Adipose tissue (tissue), 3 donors: ENCODE measurements at regions not wholly inside any gene's neighbourhood (a gene's known extent, or its start where the extent isn't known, plus 50 kb on each side); places are given as distances from the start of the nearest gene placed in this dataset.

Experiments
- H3K27ac ChIP-seq: one replicate; pipeline ENCODE4 v1.5.1; 2013; ENCODE audit warnings: low read depth, low read length
- WGBS, 3 donors: extraction: QIAGEN DNeasy Blood & Tissue Kit; methylation state at CpG; one replicate each; pipeline ENCODE4 v1.1.7; 2013; 5-methylcytosine and 5-hydroxymethylcytosine counted together
- donor health status: healthy with polysubstance abuse.
- donor health status: Bipolar disorder and iron deficiency.
- donor health status: healthy.

DNA sequence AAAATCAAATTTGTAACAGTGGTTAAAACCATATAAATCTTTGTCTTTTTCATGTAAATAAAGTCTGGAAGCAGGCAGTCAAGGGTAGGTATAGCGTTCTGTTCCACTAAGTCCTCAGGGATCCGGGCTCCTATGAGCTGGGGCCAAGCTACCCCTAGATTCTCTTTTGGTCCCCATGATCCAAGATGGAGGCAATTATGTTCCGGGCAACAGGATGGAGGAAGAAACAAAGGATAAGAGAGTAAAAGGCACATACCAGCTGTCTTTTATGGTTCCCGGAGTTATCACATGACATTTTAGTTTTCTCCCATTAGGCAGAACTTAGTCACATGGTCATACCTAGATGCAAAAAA lies 224.4 kb upstream of the NFE2L3 start:
- 92 to 97% (median 95%) methylated on average over 4 of the region's 4 CpGs for WGBS, 3 donors
- H3K27ac ChIP-seq: no peak overlapping the region

DNA sequence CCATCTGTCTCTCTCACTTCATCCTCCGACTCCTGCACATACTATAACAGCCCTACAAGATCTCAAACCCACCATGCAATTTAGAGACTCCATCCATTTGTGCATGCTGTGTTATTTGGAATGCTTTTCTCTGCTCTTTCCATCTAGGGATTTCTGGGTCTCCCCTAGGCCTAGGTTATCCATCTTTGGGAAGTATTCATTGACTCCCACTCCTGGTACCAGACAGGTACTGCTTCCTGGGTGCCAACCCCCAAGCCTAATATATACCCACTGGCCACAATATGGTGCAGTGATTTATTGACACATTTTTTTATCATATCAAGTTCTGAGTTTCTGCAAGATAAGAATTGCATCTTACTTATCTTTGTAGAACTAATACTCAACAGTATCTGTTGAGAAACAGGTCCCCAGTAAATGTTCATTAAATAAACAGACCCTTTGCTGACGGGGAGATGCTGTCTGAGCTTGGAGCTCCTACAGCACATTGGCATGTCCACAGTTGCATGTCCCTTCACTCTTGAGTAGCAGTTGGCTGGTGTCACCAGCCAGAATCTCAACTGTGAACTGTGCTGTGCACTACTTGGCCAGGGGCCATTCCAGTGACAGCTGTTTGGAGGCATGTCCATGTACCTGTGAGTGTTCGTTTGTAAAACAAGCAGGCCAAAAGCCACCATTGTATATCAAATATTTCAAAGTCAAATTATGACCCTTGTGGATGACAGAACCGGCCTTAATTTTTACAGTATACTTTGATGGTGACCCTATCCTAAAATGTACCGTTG lies 223.3 kb upstream of the NFE2L3 start:
- 82 to 85% (median 85%) methylated on average over 5 of the region's 5 CpGs for WGBS, 3 donors
- no peak overlapping the region for H3K27ac ChIP-seq

DNA sequence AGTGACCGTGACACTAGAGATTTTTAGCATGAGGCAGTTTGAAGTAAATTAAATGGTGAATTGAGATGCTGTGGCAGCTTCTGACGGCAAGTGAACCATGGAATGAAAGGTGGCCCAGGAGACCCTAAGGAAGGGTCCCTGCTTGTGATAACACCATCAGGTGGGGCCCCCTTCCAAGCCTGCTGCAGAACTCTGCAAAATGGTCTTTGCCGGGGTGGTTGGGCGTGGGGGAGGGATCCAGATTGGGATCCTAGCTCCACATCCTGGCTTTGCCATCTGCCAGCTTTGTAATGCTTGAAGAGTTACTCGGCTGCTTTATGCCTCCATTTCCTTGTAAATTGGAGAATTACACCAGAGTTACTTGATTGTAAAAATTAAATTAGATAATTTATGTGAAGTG lies 222.6 kb upstream of the NFE2L3 start:
- no peak overlapping the region for H3K27ac ChIP-seq
- 87 to 96% (median 90%) methylated on average over 5 of the region's 5 CpGs for WGBS, 3 donors

DNA sequence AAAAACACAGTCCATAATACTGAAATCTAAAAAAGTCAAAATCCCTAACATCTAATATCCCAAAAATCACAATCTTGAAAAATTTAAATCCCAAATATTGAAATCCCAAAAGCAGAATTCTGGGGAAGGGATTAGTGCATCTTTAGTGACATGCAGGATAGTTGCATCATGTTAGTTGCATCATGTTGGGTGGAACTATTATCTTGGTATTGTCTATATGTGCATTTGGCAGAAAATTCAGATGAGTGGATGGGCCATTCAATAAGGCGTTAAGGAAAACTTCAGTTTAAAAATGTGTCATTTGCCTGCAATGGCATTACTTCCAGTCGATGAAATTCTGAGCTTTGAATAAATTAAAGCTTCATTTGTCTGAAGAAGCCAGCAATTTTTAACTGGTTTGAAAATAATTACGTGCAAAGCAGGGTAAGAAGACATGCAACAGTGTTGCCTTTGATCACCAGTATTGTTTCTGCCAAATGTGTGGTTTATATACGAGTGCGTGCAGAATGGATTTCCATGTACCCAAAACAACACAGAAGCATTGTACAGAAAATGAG lies 221.4 kb upstream of the NFE2L3 start:
- 92 to 95% (median 93%) methylated on average over 5 of the region's 5 CpGs for WGBS, 3 donors
- no peak overlapping the region for H3K27ac ChIP-seq

DNA sequence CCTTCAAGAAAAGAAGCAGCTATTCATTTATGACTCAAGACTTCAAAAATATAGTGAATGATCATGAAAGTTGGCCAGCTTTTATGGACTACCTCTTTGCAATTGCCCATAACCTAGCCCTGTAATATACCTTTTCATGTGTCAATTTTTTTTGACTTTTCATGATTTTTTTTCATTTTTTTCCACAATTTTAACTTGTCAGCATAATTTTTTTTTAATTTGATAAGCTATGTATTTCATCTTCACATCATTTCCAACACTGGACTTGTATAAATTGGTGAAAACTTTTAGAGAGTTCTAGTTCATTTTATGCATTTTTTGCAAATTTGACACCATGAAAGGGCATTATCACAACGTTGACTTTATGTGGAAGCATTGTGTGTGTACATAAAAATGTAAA lies 220.8 kb upstream of the NFE2L3 start:
- 66 to 76% (median 67%) methylated on average over 1 of the region's 1 CpG for WGBS, 3 donors
- no peak overlapping the region for H3K27ac ChIP-seq

DNA sequence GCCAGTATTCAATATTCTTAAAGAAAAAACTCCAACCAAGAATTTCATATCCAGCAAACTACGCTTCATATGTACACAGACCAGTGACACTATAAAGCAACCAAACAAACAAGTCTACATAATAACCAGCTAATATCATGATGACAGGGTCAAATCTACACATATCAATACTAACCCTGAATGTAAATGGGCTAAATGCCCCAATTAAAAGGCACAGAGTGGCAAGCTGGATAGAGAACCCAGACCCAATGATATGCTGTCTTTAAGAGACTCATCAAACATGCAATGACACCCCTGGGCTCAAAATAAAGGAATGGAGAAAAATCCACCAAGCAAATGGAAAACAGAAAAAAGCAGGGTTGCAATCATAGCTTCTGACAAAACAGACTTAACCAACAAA lies 218.1 kb upstream of the NFE2L3 start:
- H3K27ac ChIP-seq: no peak overlapping the region
- WGBS, 3 donors: 94 to 96% (median 94%) methylated on average over 1 of the region's 1 CpG

DNA sequence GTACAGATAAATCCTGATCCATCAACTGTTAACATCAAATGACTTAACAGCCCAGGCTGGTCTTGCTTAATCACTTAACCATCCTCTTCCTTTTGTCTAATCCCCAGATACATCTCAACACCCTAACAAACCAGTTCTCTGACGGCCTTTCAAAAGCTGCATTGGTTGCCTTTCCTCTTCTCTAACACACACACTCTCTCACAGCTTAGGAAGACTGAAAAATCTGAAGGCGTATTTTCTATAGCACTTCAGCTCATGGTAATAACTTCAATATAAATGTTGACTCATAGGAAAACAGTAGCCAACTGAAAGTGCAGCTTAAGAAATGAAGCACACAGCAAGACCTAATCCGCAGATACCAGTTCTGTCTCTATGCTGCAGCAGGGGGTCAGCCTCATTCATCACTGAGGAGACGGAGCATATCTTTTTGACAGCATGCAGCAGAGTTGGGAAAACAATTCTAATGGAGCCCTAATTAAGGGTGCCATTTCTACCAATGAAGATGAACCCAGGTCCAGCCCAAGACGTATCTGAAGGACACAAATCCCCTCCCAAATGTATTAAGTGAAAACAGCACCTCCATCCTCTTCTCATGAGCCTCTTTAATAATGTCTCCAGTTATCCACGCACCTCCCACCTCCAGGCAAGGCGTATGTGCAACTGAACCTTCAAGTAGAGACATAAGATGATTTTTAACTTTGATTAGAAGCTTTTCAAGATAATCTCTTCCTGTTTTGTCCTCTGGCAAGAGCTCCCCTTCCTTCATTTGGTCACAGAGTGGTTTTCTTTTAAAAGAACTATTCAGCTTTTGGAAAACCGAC lies 211.7 kb upstream of the NFE2L3 start:
- 46 to 67% (median 51%) methylated on average over 8 of the region's 8 CpGs for WGBS, 3 donors
- H3K27ac ChIP-seq: no peak overlapping the region

DNA sequence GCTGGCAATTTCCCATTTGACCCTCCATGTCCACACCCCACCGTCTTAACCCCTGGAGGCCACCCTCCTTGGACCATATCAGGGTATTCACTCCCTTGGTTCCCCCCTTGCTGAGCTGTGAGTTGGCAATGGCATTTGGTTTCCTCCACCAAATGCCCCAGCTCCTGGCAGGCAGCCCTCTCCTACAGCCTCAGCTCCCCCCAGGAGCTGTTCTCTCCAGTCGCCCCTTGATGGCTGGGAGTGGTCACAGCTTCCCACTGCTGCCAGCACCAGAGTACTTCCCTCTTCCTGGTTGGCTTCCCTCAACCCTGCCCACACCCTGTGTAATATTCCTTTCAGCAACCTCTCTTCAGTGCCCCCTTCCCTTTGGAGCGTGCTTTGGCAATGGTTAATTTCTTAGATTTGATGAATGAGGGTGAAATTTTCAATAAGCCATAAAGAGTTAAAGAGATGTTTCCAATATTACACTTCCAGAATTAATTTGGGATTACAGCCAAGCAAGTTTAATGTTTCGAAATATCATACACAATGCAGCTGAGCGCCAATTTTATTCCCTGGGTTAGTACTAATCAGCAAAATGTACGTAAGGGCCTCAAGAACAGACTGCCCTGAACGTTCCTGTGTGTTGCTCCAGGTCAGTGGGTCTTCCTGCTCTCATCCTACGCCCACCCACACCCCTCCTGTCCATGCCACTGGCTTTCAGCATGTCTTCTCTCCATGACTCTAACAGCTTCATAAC lies 207.1 kb upstream of the NFE2L3 start:
- 24 to 37% (median 36%) methylated on average over 8 of the region's 8 CpGs for WGBS, 3 donors
- H3K27ac ChIP-seq: no peak overlapping the region

DNA sequence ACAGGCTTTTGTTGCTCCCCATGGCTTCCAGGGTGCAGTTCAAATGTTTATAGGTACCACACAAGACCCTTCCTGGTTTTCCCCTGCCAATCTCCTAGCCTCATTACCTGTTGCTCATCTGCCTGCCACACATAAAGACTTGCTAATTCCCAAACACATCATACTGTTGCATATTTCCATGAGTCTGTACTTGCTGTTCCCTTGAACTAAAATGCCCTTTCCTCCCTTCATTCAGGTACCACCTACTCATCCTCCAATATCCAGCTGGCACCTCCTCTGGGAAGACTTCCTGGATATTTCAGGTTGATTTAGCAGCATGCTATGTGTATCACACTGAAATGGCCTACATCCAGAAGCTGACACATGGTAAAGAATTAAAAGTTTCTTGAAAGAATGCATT lies 206.4 kb upstream of the NFE2L3 start:
- H3K27ac ChIP-seq: no peak overlapping the region

DNA sequence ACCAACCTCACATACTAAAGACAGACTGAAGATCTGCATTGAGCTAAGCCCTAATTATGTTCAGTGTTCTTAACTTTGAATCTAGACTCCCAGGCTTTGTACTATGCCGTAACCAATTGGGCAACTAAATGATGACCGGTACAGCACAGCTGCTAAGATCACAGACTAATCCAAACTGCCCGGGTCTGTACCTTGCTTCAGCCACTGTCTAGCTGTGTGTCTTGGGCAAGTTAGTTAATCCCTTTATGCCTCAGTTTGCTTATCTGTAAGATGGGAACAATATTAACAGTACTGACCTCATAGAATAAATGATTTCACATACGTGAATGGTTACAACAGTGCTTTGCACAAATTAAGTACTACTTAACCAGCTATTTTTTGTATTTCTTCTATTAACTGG lies 205.8 kb upstream of the NFE2L3 start:
- 48 to 91% (median 90%) methylated on average over 4 of the region's 4 CpGs for WGBS, 3 donors
- no peak overlapping the region for H3K27ac ChIP-seq

DNA sequence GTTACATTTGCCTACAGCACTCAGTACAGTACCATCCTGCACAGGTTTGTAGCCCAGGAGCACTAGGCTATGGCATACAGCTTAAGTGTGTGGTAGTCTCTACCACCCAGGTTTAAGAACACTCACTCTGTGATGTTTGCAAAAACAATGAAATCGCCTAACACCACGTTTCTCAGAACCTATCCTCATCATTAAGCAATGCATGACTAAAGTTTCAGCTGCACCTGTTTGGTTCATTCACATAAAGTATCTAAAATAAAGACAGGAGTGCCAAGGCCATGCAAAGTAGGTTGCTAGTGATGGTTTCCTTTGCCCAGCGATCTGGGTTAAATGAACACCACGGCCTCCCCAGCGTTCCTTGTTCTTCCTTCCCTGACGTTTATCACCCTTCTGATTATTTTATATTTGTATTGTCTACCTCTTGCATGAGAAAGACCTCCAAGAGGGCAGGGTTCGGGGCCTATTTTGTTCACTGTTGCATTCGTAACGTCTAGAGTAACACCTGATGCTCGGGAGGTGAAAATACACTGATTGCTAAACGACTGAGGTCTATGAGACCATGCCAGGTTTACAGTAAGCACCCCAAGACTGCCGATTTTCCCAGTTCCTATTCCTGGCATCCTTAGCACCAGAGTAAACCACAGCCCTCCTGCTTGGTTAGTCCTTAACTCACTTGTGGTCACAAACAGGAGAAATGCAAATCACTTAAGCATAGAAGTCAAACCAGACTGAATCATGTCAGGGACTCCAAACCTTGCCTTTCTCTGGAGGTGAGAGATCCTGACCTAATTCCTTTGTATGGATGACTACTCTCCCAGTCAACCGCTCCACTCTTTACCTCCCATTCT lies 204.1 kb upstream of the NFE2L3 start:
- 33 to 83% (median 81%) methylated on average over 13 of the region's 13 CpGs for WGBS, 3 donors

DNA sequence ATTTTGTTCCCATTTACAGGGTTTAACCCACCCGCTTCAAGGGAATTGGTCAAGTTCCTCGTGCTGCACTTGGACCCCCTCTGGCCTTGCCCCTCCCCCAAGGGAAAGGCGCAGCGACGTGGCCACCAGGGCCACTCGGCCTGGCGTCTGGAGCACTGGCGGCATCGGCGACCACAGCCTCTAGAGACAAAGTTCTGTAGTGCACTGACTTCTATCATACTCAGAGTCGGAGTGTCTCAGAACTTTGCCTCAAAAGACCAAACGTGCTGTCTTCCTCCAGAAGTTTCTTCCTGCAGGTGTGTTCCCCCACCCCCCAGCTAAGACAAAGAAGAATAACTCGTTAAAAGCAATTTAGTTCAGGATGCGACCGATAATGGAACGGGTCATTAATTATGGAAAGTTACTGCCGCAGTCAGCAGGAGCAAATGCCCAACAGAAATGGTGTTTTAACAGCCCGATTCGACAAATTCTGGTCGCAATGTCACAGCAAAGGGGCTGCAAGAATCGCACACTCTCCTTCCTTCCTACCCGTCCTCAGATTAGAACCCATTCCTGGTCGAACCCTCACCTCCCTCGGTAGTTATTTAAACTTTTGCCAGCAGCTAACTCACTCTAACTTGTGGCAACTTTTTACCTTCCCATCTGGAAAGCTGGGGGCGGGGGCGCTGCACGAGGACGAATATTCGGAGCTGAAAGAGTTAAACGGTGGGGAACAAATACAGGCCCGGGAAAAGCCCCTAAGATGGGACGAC lies 202.1 kb upstream of the NFE2L3 start:
- H3K27ac ChIP-seq: no peak overlapping the region
- WGBS, 3 donors: 2 to 7% (median 6%) methylated on average over 32 of the region's 32 CpGs

More for the DNA sequence above, 204.1 kb upstream of the NFE2L3 start:
- no peak overlapping the region for H3K27ac ChIP-seq

DNA sequence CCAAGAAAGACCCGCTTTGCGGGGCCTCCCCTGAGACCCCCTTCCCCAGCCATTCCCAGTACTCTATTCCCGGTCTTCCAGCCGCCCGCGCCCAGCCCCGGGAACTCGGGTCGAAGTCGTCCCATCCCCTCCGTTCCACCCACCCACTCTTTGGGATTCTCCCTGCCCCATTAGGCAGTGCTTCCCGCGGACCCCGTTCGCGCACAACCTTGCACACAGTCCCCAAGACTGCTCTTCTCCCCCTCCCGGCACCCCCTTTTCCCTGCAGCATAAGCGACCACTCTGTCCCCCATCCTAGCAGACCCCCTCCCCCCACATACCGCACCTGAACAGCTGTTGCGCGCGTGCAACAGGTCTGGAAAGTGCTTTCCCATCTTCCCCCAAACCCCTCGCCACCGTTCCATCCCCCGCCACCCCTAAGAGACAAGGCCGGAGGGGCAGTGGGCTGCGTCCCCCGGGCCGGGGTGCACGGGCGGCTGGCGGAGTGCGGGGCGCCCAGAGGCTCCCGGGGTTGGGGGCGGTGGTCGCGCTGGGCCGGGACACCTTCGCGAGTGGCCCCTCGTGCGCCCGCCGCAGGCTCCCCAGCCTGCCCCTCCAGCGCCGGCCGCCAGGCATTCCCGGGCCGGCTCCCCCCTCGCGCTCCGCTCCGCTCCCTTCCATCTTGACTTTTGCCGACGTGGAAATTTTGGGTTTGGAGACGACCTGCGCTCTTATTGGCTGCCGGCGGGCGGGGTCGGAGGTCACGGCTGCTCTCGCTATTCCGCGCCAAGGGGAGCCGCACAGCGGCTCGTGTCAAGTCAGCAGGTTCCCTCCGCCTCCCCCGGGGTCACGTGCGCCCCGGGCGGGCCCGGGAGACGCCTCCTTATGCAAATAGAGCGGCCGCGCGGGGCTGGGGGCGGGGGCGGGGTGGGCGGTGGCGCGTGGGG lies 201.2 kb upstream of the NFE2L3 start:
- no peak overlapping the region for H3K27ac ChIP-seq
- WGBS, 3 donors: 0 to 1% (median 1%) methylated on average over 73 to 86 of the region's 86 CpGs

DNA sequence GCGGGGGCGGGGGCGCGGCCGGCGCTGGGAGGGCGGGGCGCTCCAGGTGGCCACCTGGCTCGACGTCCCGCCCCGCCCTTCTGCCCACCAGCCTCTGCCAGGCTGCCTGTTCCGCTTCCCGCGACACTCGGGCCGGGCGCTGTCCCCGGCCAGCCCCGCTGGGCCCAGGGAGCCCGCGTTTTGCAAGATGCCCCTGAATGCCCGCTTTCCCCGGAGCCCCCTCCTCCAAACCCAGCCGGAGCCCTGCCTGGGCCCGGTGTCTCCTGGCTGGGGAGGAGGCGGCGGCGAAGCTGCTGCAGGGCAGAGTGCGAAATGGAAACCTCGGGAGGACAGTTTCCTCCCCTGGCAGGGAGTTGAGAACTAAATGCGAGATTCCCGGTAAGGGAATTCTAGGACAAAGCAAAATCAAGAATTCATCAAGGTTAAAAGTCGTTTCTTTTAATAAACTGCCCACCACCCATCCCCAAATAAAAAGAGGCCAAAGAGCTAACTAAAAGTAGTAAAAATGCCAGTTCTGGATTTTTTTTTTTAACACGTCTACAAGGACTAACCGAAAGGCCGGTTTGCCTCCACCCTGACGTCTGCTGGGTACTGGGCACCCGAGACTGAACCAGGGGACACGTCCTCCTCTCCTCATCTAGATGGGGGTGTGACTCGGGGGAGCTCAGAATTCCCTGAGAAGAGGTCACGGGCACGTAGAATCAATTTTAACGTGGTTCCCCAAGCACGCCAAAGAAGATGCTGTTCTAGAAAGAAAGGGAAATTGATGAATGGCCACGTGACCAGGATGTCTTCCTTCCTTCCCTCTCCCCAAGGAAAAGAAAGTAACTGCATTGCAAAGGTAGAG lies 200.4 kb upstream of the NFE2L3 start:
- WGBS, 3 donors: 4 to 10% (median 7%) methylated on average over 31 to 45 of the region's 46 CpGs
- no peak overlapping the region for H3K27ac ChIP-seq

DNA sequence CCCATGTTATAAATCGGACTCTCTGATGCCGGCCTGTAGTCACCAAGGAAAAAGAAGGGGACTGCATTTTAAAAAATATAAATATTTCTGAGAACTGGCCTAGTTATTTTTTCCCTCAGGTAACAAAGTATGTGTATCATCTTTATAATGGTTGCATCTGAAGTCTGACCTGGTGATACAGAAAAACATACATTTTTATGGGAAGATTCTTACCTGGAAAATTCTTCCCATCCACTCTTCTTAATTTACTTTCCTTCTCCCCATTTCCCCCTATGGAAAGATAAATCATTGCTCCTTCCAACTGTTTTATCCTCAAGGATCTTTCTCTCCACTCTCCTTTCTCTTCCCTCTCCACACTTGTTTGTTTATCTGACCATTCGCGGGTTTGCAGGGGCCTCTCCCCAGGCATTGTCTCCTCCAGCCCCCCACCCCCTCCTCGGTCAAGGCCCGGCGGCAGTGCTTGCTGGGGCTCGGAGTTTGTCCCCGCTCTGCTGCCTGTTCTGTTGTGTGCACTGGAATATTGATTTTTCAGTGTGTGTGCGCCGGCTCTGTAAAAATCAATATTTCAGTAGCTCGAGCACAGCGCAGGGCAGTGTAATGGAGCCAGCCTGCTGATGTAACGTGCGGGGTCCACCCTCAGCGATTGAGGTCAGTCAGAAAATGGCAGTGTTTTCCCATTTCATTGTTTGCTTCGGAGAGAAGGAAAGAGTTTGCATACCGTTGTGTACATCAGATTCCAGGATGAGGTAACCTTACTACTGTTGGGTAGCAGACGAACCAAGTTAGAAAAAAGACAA lies 199.5 kb upstream of the NFE2L3 start:
- WGBS, 3 donors: 23 to 83% (median 75%) methylated on average over 19 of the region's 19 CpGs

More for the DNA sequence above, 199.5 kb upstream of the NFE2L3 start:
- no peak overlapping the region for H3K27ac ChIP-seq
